ENCODE measurements at regions not wholly inside any gene's neighbourhood (a gene's known extent, or its start where the extent isn't known, plus 50 kb on each side); places are given as distances from the start of the nearest gene placed in this dataset.
A peak's percentile ranks its signal among the peaks of the same experiment; 100 is the strongest.

GRCh38 chr2:199707593-199708185 lies 143.3 kb downstream of the FTCDNL1 start:
- Mint-ChIP-seq H3K36me3 (ENCODE audit: low read depth) (no peaks in the 10 kb centered on the region), H3K4me1 (peaks cover 2% of the 10 kb centered on the region), H3K4me3 (no peak overlapping the region), H3K9me3 (no peaks in the 10 kb centered on the region), H3K27me3 (peaks cover 10% of the 10 kb centered on the region), H3K27ac (no peak overlapping the region)
- CTCF ChIA-PET, result no interaction called here
- POLR2A ChIA-PET, result no interaction called here
- no peak for DNase-seq

GRCh38 chr2:199705538-199705937 lies 145.5 kb downstream of the FTCDNL1 start:
- no peaks in the 10 kb centered on the region for H3K36me3 Mint-ChIP-seq (ENCODE audit: low read depth)
- H3K27ac Mint-ChIP-seq, result no peak overlapping the region
- H3K4me1 Mint-ChIP-seq, result peaks cover 2% of the 10 kb centered on the region
- H3K27me3 Mint-ChIP-seq, result peaks cover 4% of the 10 kb centered on the region
- ChIA-PET CTCF (no interaction called here), POLR2A (no interaction called here)
- DNase-seq, result no peak
- no peak overlapping the region for H3K4me3 Mint-ChIP-seq
- H3K9me3 Mint-ChIP-seq, result no peaks in the 10 kb centered on the region

DNA sequence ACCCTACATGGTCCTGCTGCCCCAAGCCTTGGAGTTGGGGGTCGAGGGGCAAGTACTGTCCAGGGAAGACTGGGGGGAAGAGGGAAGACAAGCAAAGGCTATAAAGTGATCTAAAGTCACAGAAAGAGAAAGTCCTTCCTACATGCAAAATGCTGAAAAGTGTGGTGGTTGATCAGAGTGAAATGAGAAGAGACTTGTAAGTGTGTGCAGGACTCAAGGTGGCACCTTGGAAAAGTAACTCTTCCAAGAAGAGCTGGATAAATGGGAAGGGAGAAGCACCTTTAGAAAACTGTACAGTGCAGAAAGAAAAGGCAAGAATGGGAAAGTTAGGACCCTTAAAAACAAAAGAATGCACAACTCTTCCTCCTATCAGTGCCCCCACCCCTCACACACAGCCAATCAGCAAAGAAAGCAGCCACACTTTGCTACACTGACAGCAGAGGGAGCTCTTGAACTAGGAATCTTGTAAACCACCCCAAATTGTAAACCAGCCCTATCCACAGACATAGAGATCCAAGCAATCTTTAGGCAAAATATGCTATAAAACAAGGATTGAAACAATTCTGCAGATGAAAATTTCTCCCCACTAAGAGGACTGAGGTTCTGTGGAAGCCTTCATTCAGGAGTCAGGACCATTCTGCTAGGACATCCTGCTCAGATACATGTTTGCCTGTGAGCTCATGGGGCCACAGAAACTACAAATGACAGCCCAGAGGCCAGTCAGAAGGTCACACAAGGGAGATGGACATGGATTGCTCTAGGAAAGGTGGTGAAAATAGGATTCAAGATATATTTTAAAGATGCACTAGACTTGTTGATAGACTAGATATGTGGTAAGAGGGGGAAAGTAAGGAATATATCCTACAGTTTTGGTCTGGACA lies 146.4 kb downstream of the FTCDNL1 start:
- H3K27me3 Mint-ChIP-seq, result peaks cover 7% of the 10 kb centered on the region
- DNase-seq, result peak; percentile 31
- no peaks in the 10 kb centered on the region for H3K9me3 Mint-ChIP-seq
- H3K27ac Mint-ChIP-seq, result no peak overlapping the region
- no peaks in the 10 kb centered on the region for H3K36me3 Mint-ChIP-seq (ENCODE audit: low read depth)
- peaks cover 2% of the 10 kb centered on the region for H3K4me1 Mint-ChIP-seq
- ChIA-PET POLR2A (interaction anchor here (0.7 kb wide), 1 partner anchor 246 kb away, joined by 3 read pairs; no protein-coding TSS in a partner anchor), CTCF (interaction anchor here (0.6 kb wide), 1 partner anchor 238 kb away, joined by 3 read pairs; no protein-coding TSS in a partner anchor)
- no peak overlapping the region for H3K4me3 Mint-ChIP-seq

DNA sequence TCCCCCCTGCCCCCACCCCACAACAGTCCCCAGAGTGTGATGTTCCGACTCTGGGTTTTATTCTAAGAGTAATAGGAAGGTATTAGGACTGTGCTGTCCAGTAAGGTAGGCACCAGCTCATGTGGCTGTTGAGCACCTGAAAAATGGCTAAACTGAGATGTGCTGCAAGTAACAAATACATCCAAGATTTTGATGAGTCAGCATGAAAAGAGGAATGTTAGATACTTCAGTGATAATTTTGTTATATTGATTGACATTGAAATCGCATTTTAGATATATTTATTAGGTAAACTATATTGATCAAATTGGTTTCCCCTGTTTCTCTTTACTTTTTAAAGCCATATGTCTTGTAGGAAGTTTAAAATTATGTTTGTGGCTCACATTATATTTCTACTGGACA lies 147.8 kb downstream of the FTCDNL1 start:
- peaks cover 2% of the 10 kb centered on the region for H3K4me1 Mint-ChIP-seq
- no peak overlapping the region for H3K4me3 Mint-ChIP-seq
- H3K9me3 Mint-ChIP-seq, result no peaks in the 10 kb centered on the region
- no peak for DNase-seq
- CTCF ChIA-PET, result interaction anchor here (0.5 kb wide), 1 partner anchor 1481 kb away, joined by 3 read pairs; no protein-coding TSS in a partner anchor
- POLR2A ChIA-PET, result no interaction called here
- H3K36me3 Mint-ChIP-seq (ENCODE audit: low read depth), result no peaks in the 10 kb centered on the region
- H3K27me3 Mint-ChIP-seq, result peaks cover 12% of the 10 kb centered on the region
- no peak overlapping the region for H3K27ac Mint-ChIP-seq

GRCh38 chr2:199697469-199697868 lies 153.5 kb downstream of the FTCDNL1 start:
- peaks cover 19% of the 10 kb centered on the region for H3K27me3 Mint-ChIP-seq
- H3K4me1 Mint-ChIP-seq, result no peaks in the 10 kb centered on the region
- H3K9me3 Mint-ChIP-seq, result no peaks in the 10 kb centered on the region
- no peak overlapping the region for H3K27ac Mint-ChIP-seq
- POLR2A ChIA-PET, result no interaction called here
- no peak overlapping the region for H3K4me3 Mint-ChIP-seq
- DNase-seq, result no peak
- no peaks in the 10 kb centered on the region for H3K36me3 Mint-ChIP-seq (ENCODE audit: low read depth)
- CTCF ChIA-PET, result no interaction called here

DNA sequence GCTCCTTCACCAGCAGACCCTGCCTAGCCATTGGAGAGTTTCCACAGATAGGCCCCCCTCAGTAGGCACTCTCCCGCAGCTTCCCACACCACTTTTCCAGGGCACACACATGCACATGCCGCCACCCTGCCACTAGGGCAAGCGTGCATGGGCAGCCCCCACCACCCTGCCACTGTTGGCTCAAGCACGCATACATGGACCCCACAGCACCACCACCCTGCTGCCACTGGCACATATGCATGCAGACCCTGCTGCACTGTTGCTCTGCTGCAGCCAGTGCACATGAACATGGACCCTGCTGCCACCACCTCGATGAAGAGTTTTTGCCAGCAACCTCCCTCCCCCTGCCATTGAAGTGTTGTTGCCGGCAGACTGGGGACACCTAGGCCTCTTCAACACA lies 154.9 kb downstream of the FTCDNL1 start:
- H3K9me3 Mint-ChIP-seq, result no peaks in the 10 kb centered on the region

DNA sequence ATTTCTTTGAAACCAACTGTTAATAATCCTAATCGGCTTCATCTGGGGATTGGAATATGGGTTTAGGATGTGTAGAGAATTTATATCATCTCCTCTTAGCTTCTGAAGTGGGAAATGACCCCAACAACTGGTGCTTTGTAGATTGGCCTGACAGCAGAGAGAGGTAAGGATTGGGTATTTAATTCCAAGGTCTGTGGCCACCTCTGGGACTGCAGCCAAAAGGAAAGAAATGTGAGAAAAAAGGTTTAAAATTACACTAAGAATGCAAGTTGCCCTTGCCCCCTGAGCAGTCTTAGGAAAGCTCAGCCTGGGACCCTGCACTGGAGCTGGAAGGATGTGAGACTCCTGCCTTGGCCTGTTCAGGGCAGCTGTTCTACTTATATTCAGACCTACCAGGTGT lies 157.1 kb downstream of the FTCDNL1 start:
- POLR2A ChIA-PET, result no interaction called here
- Mint-ChIP-seq H3K4me1 (no peaks in the 10 kb centered on the region), H3K27ac (no peak overlapping the region), H3K36me3 (ENCODE audit: low read depth) (no peaks in the 10 kb centered on the region), H3K27me3 (peaks cover 16% of the 10 kb centered on the region), H3K4me3 (no peak overlapping the region), H3K9me3 (no peaks in the 10 kb centered on the region)
- no peak for DNase-seq
- CTCF ChIA-PET, result no interaction called here

More for the DNA sequence above, 154.9 kb downstream of the FTCDNL1 start:
- Mint-ChIP-seq H3K27ac (no peak overlapping the region), H3K36me3 (ENCODE audit: low read depth) (no peaks in the 10 kb centered on the region), H3K4me3 (no peak overlapping the region), H3K27me3 (peaks cover 19% of the 10 kb centered on the region), H3K4me1 (no peaks in the 10 kb centered on the region)
- POLR2A ChIA-PET, result no interaction called here
- DNase-seq, result no peak
- CTCF ChIA-PET, result no interaction called here

DNA sequence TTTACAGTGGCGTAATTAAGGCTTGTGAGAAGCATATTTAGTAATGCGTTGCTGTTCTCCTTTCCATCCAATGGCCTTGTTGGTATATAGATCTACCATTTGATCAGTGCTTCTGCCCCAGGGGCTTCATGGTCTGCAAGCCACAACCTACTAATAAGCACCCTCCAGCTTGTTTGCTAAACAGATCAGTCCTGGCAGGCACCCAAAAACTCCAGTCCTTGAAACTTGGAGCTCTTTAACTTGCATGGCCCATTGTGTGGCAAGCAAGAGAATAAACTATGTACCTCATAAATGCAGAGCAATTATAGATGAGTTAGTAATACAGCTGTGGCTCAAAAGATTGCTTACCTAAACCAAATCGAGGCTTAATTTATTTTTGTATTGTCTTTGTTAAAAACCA lies 158.5 kb downstream of the FTCDNL1 start:
- no peaks in the 10 kb centered on the region for H3K9me3 Mint-ChIP-seq
- H3K4me1 Mint-ChIP-seq, result no peaks in the 10 kb centered on the region
- ChIA-PET POLR2A (no interaction called here), CTCF (no interaction called here)
- no peak for DNase-seq
- H3K27ac Mint-ChIP-seq, result no peak overlapping the region
- no peak overlapping the region for H3K4me3 Mint-ChIP-seq
- H3K27me3 Mint-ChIP-seq, result peaks cover 3% of the 10 kb centered on the region
- no peaks in the 10 kb centered on the region for H3K36me3 Mint-ChIP-seq (ENCODE audit: low read depth)

- Mint-ChIP-seq H3K36me3 (ENCODE audit: low read depth) (no peaks in the 10 kb centered on the region), H3K27me3 (no peaks in the 10 kb centered on the region), H3K4me3 (no peak overlapping the region), H3K4me1 (peaks cover 6% of the 10 kb centered on the region), H3K9me3 (no peaks in the 10 kb centered on the region), H3K27ac (no peak overlapping the region)
- CTCF ChIA-PET, result no interaction called here
- POLR2A ChIA-PET, result no interaction called here
- DNase-seq, result no peak
These were observed 160.8 kb downstream of the FTCDNL1 start for GRCh38 chr2:199690225-199690624.

GRCh38 chr2:199685669-199686068 lies 165.3 kb downstream of the FTCDNL1 start:
- no peak overlapping the region for H3K27ac Mint-ChIP-seq
- H3K4me3 Mint-ChIP-seq, result no peak overlapping the region
- no peaks in the 10 kb centered on the region for H3K36me3 Mint-ChIP-seq (ENCODE audit: low read depth)
- no peak for DNase-seq
- POLR2A ChIA-PET, result no interaction called here
- H3K27me3 Mint-ChIP-seq, result peaks cover 3% of the 10 kb centered on the region
- CTCF ChIA-PET, result no interaction called here
- peaks cover 11% of the 10 kb centered on the region for H3K4me1 Mint-ChIP-seq
- no peaks in the 10 kb centered on the region for H3K9me3 Mint-ChIP-seq

GRCh38 chr2:199684832-199685231 lies 166.2 kb downstream of the FTCDNL1 start:
- H3K27me3 Mint-ChIP-seq, result peaks cover 9% of the 10 kb centered on the region
- no peaks in the 10 kb centered on the region for H3K9me3 Mint-ChIP-seq
- POLR2A ChIA-PET, result no interaction called here
- no peak for DNase-seq
- H3K4me1 Mint-ChIP-seq, result peaks cover 11% of the 10 kb centered on the region
- no peak overlapping the region for H3K27ac Mint-ChIP-seq
- H3K4me3 Mint-ChIP-seq, result no peak overlapping the region
- no peaks in the 10 kb centered on the region for H3K36me3 Mint-ChIP-seq (ENCODE audit: low read depth)
- CTCF ChIA-PET, result no interaction called here

DNA sequence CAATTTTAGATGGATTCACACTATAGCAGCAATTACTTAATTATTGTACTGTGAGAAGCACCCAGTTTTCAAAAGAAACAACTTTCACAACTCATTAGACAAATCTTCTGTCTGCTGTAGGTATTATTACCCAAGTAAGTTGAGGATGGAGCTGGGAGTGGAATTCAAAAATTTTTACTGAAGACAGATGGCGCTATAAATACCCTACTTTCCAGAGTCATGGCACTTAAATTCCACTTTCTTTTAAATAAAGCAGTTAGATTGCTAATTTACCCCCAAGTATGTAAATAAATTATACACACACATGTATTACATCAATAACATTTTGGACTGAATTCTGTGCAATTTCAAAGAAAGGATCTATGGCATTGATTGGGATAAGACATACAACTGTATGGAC lies 166.8 kb downstream of the FTCDNL1 start:
- POLR2A ChIA-PET, result no interaction called here
- Mint-ChIP-seq H3K4me1 (peaks cover 11% of the 10 kb centered on the region), H3K4me3 (no peak overlapping the region), H3K9me3 (no peaks in the 10 kb centered on the region), H3K27ac (no peak overlapping the region), H3K36me3 (ENCODE audit: low read depth) (no peaks in the 10 kb centered on the region), H3K27me3 (peaks cover 9% of the 10 kb centered on the region)
- DNase-seq, result no peak
- CTCF ChIA-PET, result no interaction called here

DNA sequence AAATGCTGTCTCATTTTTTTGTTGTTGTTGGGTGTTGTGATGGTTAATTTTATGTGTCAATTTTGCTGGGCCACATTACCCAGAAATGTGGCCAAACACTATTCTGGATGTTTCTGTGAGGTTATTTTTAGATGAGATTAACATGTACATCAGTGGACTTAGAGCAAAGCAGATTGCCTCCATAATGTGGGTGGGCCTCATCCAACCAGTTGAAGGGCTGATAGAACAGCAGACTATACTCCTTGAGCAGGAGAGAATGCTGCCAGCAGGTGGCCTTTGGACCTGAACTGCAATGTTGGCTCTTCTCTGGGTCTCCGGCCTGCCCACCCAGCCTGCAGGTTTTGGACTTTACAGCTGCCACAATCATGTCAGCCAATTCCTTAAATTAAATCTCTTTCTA lies 169.0 kb downstream of the FTCDNL1 start:
- peaks cover 9% of the 10 kb centered on the region for H3K27me3 Mint-ChIP-seq
- POLR2A ChIA-PET, result no interaction called here
- H3K4me1 Mint-ChIP-seq, result peaks cover 11% of the 10 kb centered on the region
- H3K4me3 Mint-ChIP-seq, result no peak overlapping the region
- H3K36me3 Mint-ChIP-seq (ENCODE audit: low read depth), result no peaks in the 10 kb centered on the region
- CTCF ChIA-PET, result no interaction called here
- H3K27ac Mint-ChIP-seq, result no peak overlapping the region
- no peaks in the 10 kb centered on the region for H3K9me3 Mint-ChIP-seq
- DNase-seq, result no peak

DNA sequence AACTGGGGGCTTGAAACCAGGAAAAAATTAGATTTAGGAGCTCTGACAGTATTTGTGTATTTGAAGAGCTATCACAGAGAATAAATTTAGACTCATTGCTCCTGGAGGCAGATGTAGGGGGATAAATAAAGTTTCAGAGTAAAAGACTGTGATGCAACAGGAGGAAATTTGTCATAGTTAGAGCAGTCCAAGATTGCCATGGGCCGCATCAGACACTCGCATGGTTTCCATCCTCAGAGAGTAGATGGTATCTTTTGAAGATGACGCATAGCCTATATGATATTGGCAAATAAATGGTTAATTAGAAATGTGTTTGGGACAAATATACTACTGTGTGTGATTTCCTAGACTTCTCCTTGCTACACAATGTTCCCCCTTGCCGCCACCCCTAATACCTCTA lies 170.5 kb downstream of the FTCDNL1 start:
- CTCF ChIA-PET, result no interaction called here
- Mint-ChIP-seq H3K4me3 (no peak overlapping the region), H3K4me1 (peaks cover 7% of the 10 kb centered on the region), H3K27ac (no peak overlapping the region), H3K9me3 (no peaks in the 10 kb centered on the region), H3K36me3 (ENCODE audit: low read depth) (no peaks in the 10 kb centered on the region), H3K27me3 (peaks cover 9% of the 10 kb centered on the region)
- POLR2A ChIA-PET, result no interaction called here
- no peak for DNase-seq

All from activated CD4-positive, alpha-beta T cell treated with anti-CD3 and anti-CD28 coated beads, Interleukin-2, amount 10 ng/mL, durations not matched to agents 7 days and 5 days (primary cell).